HG03457 (cell line): ENCODE measurements at regions not wholly inside any gene's neighbourhood (a gene's known extent, or its start where the extent isn't known, plus 50 kb on each side); places are given as distances from the start of the nearest gene placed in this dataset.

ENCODE experiments used
- ATAC-seq: cut with Tn5 transposase; IDR thresholded peaks from one replicate; pipeline ENCODE4 v1.9.1; 2021; ENCODE audit warnings: moderate number of reproducible peaks; ENCODE audit not compliant: unreplicated experiment

- ATAC-seq = no peak
Observed at GRCh38 chr16:87185983-87186382, 131.2 kb downstream of the C16orf95 start.

- ATAC-seq = no peak
Observed at GRCh38 chr16:87186446-87186845, 130.7 kb downstream of the C16orf95 start.

- ATAC-seq = no peak
Observed at GRCh38 chr16:87186876-87187533, 130.2 kb downstream of the C16orf95 start.

- ATAC-seq = no peak
Observed at GRCh38 chr16:87188104-87188503, 129.1 kb downstream of the C16orf95 start.

- no peak for ATAC-seq
Observed at GRCh38 chr16:87189426-87189825, 127.8 kb downstream of the C16orf95 start.

- no peak for ATAC-seq
Observed at GRCh38 chr16:87190288-87191230, 126.6 kb downstream of the C16orf95 start.

GRCh38 chr16:87192452-87193073 lies 124.6 kb downstream of the C16orf95 start:
- ATAC-seq = no peak

- no peak for ATAC-seq
Observed at GRCh38 chr16:87194172-87194571, 123.0 kb downstream of the C16orf95 start.

GRCh38 chr16:87195161-87195560 lies 122.0 kb downstream of the C16orf95 start:
- no peak for ATAC-seq

- no peak for ATAC-seq
Observed at GRCh38 chr16:87196231-87196630, 121.0 kb downstream of the C16orf95 start.

GRCh38 chr16:87196661-87197060 lies 120.5 kb downstream of the C16orf95 start:
- ATAC-seq = no peak

- no peak for ATAC-seq
Observed at GRCh38 chr16:87198328-87198832, 118.8 kb downstream of the C16orf95 start.

- ATAC-seq = no peak
Observed at GRCh38 chr16:87198881-87199280, 118.3 kb downstream of the C16orf95 start.

- no peak for ATAC-seq
Observed at GRCh38 chr16:87199379-87199778, 117.8 kb downstream of the C16orf95 start.

GRCh38 chr16:87199901-87200300 lies 117.3 kb downstream of the C16orf95 start:
- ATAC-seq = no peak

GRCh38 chr16:87200637-87201036 lies 116.6 kb downstream of the C16orf95 start:
- ATAC-seq = no peak

- no peak for ATAC-seq
Observed at GRCh38 chr16:87201052-87201451, 116.1 kb downstream of the C16orf95 start.

- ATAC-seq = no peak
Observed at GRCh38 chr16:87201790-87202189, 115.4 kb downstream of the C16orf95 start.

- no peak for ATAC-seq
Observed at GRCh38 chr16:87202346-87202745, 114.8 kb downstream of the C16orf95 start.

- no peak for ATAC-seq
Observed at GRCh38 chr16:87203060-87203656, 114.0 kb downstream of the C16orf95 start.
